SJSA1 (cell line): ENCODE measurements at regions not wholly inside any gene's neighbourhood (a gene's known extent, or its start where the extent isn't known, plus 50 kb on each side); places are given as distances from the start of the nearest gene placed in this dataset.

Experiments used
- DNase-seq, 2 experiments: peaks; one replicate each; pipeline ENCODE4 v3.0.0-alpha.2; 2015 to 2020; ENCODE audit warnings: low spot score in 2 of 2, low read depth in 1 of 2
- H3K27ac ChIP-seq: fragments of 250-450 bp; sonication (Bioruptor Pico); 2 replicates; pipeline ENCODE4 v1.5.1; 2020; ENCODE audit warnings: mild to moderate bottlenecking, moderate library complexity
- H3K27me3 ChIP-seq: fragments of 250-450 bp; sonication (Bioruptor Pico); replicated peaks from 2 replicates; pipeline ENCODE4 v1.5.1; 2020; ENCODE audit warnings: mild to moderate bottlenecking, moderate library complexity
- H3K36me3 ChIP-seq: fragments of 250-450 bp; sonication (Bioruptor Pico); 2 replicates; pipeline ENCODE4 v1.5.1; 2020; ENCODE audit warnings: mild to moderate bottlenecking
- H3K4me1 ChIP-seq: fragments of 250-450 bp; sonication (Bioruptor Pico); replicated peaks from 2 replicates; pipeline ENCODE4 v1.6.1; 2021; ENCODE audit warnings: mild to moderate bottlenecking
- H3K4me3 ChIP-seq: fragments of 250-450 bp; sonication (Bioruptor Pico); 2 replicates; pipeline ENCODE4 v1.5.1; 2020; ENCODE audit warnings: mild to moderate bottlenecking
- H3K9me3 ChIP-seq: fragments of 250-450 bp; sonication (Bioruptor Pico); replicated peaks from 2 replicates; pipeline ENCODE4 v1.5.1; 2020; ENCODE audit warnings: mild to moderate bottlenecking

DNA sequence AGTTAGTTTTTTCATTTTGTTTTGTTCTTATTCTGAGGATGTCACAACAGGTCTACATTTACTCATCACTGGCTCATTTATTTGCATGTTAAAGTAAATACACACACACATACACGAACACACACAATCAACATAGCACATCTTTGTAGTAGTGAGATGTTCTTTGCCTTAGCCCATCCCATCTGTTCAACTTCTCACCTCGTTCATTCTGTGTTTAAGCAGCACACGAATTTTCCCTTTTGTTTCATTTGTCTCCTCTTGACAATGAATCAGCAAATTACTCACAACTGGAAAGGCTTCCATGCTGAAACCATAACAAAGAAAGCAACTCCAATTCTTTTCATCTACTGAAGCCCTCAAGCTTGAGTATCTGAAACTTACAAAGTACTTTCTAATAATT lies 133.3 kb upstream of the CHRM3 start:
- H3K4me1 ChIP-seq, result no peaks in the 10 kb centered on the region
- no peaks in the 10 kb centered on the region for H3K27me3 ChIP-seq
- H3K9me3 ChIP-seq, result peaks cover 5% of the 10 kb centered on the region; the same call in 1 of the 2 replicates
- H3K27ac ChIP-seq, result no peak overlapping the region
- DNase-seq, result no peak
- no peak overlapping the region for H3K4me3 ChIP-seq
- no peaks in the 10 kb centered on the region for H3K36me3 ChIP-seq

DNA sequence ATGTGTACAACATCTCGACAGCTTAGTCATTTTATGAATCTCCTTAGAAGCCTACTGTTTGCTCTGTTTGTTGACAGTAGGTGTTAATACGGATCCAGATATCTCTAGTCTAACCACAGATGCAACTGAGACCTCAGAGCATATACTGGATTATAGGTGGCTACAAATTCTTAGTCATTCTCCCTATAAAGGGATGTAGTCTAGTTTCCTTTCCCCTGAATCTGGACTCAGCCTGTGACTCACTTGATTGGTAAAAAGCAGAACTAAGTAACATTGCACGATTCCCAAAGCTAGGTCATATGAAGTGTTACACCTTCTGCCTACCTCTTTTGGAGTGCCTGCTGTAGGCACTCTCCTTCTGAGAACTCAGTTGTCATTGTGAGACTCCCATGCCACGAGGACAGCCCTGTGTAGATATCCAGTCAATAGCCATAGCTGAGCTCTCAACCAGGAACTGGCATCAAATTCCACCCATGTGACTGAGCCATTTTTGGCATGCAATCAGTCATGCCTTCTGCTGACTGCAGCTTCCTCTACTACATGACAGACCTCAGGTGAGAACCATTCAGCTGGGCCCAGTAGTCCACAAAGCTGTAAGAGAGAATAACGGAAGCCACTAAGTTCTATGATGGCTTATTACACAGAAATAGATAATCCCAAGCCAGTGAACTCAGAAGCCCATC lies 135.9 kb upstream of the CHRM3 start:
- no peaks in the 10 kb centered on the region for H3K36me3 ChIP-seq

GRCh38 chr1:239247285-239247684 lies 139.1 kb upstream of the CHRM3 start:
- Histone ChIP-seq H3K4me1 (no peaks in the 10 kb centered on the region), H3K27me3 (no peaks in the 10 kb centered on the region), H3K9me3 (peaks cover 7% of the 10 kb centered on the region), H3K36me3 (no peaks in the 10 kb centered on the region), H3K4me3 (no peak overlapping the region), H3K27ac (no peak overlapping the region)
- DNase-seq, result no peak

More for the DNA sequence above, 135.9 kb upstream of the CHRM3 start:
- DNase-seq, result no peak
- Histone ChIP-seq H3K27ac (no peak overlapping the region), H3K4me3 (no peak overlapping the region), H3K4me1 (no peaks in the 10 kb centered on the region), H3K27me3 (no peaks in the 10 kb centered on the region), H3K9me3 (peaks cover 5% of the 10 kb centered on the region; the same call in 1 of the 2 replicates)

GRCh38 chr1:239244084-239244483 lies 142.3 kb upstream of the CHRM3 start:
- no peak for DNase-seq
- Histone ChIP-seq H3K9me3 (peaks cover 3% of the 10 kb centered on the region), H3K27ac (no peak overlapping the region), H3K4me3 (no peak overlapping the region), H3K27me3 (no peaks in the 10 kb centered on the region), H3K4me1 (no peaks in the 10 kb centered on the region), H3K36me3 (no peaks in the 10 kb centered on the region)

DNA sequence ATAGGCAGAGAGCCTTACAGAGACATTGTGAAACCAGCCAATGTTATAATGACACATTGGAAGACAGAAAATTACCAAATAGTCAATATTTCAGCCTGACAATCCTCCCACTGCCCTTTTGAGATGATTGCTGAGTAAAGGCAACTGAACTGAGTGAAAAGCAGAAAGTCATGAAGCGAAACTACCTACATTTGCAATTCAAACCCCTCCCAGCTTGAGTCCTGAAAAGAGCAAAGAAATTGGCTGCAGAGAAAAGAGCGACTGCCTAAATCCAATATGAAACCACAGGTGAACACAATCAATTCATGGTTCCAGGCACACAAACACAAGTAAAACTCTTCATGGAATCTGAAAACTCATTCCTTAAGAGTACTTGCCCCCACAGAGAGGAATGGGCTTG lies 143.4 kb upstream of the CHRM3 start:
- DNase-seq, result no peak
- no peak overlapping the region for H3K4me3 ChIP-seq
- H3K27ac ChIP-seq, result no peak overlapping the region
- H3K36me3 ChIP-seq, result no peaks in the 10 kb centered on the region
- no peaks in the 10 kb centered on the region for H3K4me1 ChIP-seq
- peaks cover 10% of the 10 kb centered on the region for H3K9me3 ChIP-seq
- H3K27me3 ChIP-seq, result no peaks in the 10 kb centered on the region

DNA sequence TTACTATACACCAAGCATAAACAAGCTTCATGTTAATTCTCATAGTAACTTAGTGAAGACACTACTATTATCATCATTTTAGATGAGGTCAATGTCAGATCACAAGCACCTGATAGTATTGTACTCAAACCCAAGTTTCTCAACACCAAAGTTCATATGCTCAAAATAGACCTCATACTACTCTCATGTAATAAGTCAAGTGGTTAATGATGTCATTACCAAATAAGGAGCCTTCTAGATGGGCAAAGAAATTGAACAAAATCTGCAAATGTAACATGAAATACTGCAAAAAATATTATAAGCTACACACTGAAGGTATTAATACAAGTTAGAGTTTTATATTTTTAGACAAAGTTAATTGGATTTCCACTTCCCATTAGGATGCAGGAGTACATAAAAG lies 144.0 kb upstream of the CHRM3 start:
- Histone ChIP-seq H3K27ac (no peak overlapping the region), H3K36me3 (no peaks in the 10 kb centered on the region), H3K4me3 (no peak overlapping the region), H3K9me3 (peaks cover 10% of the 10 kb centered on the region), H3K4me1 (no peaks in the 10 kb centered on the region), H3K27me3 (no peaks in the 10 kb centered on the region)
- DNase-seq, result no peak

DNA sequence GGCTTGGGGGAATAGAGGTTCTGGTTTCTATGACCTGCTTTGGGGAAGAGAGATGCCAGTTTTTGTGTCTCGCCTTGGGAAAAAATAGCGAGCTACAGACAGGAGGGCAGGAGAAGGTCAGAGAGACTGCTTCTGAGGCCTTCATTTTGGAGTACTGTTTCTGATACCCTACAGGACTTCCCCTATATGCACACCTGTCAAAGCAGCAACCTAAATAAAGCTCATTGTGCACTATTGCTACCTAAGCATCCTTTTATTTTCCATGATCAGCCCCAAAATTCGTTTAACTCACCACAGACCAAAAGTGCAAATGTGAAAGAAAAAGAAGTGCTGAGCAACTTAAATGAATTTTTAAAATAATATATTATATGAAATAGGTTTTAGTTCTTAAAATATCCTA lies 145.6 kb upstream of the CHRM3 start:
- no peak overlapping the region for H3K4me3 ChIP-seq
- no peak overlapping the region for H3K27ac ChIP-seq
- H3K36me3 ChIP-seq, result no peaks in the 10 kb centered on the region
- no peaks in the 10 kb centered on the region for H3K27me3 ChIP-seq
- no peaks in the 10 kb centered on the region for H3K4me1 ChIP-seq
- H3K9me3 ChIP-seq, result peaks cover 10% of the 10 kb centered on the region
- DNase-seq, result no peak

- DNase-seq, result no peak
- H3K36me3 ChIP-seq, result no peaks in the 10 kb centered on the region
- H3K9me3 ChIP-seq, result peaks cover 10% of the 10 kb centered on the region
- no peaks in the 10 kb centered on the region for H3K27me3 ChIP-seq
- H3K27ac ChIP-seq, result no peak overlapping the region
- no peak overlapping the region for H3K4me3 ChIP-seq
- no peaks in the 10 kb centered on the region for H3K4me1 ChIP-seq
These were observed 146.8 kb upstream of the CHRM3 start for GRCh38 chr1:239239529-239239928.

GRCh38 chr1:239237912-239238311 lies 148.5 kb upstream of the CHRM3 start:
- Histone ChIP-seq H3K4me1 (no peaks in the 10 kb centered on the region), H3K9me3 (peaks cover 10% of the 10 kb centered on the region), H3K36me3 (no peaks in the 10 kb centered on the region), H3K4me3 (no peak overlapping the region), H3K27me3 (no peaks in the 10 kb centered on the region), H3K27ac (no peak overlapping the region)
- no peak for DNase-seq

- DNase-seq, result no peak
- H3K27ac ChIP-seq, result no peak overlapping the region
- no peaks in the 10 kb centered on the region for H3K36me3 ChIP-seq
- H3K27me3 ChIP-seq, result no peaks in the 10 kb centered on the region
- 0 out of 2 replicates have a peak, but pooled peaks cover 6% of the 10 kb centered on the region for H3K9me3 ChIP-seq
- H3K4me3 ChIP-seq, result no peak overlapping the region
- H3K4me1 ChIP-seq, result no peaks in the 10 kb centered on the region
These were observed 152.7 kb upstream of the CHRM3 start for GRCh38 chr1:239233626-239234025.

DNA sequence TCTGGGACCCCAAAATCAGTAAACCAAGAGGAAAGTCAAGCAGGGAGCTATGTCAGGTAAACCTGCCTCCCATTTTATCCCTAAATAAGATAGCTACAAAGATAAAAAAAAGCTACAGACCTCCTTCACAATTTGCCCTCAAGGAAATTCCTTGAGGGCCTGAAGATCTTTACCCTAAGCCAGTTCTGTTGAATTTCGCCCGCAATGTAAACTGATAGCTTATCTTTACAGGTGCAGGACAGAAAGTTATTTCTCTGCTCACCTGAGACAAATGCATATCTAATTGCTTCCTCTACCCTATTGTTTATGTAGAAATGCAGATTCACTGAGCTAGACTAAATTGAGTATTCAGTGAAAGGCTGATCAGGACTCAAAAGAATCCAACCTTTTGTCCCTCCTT lies 153.4 kb upstream of the CHRM3 start:
- no peaks in the 10 kb centered on the region for H3K4me1 ChIP-seq
- no peaks in the 10 kb centered on the region for H3K9me3 ChIP-seq
- H3K4me3 ChIP-seq, result no peak overlapping the region
- no peaks in the 10 kb centered on the region for H3K27me3 ChIP-seq
- H3K36me3 ChIP-seq, result no peaks in the 10 kb centered on the region
- DNase-seq, result no peak
- H3K27ac ChIP-seq, result no peak overlapping the region

DNA sequence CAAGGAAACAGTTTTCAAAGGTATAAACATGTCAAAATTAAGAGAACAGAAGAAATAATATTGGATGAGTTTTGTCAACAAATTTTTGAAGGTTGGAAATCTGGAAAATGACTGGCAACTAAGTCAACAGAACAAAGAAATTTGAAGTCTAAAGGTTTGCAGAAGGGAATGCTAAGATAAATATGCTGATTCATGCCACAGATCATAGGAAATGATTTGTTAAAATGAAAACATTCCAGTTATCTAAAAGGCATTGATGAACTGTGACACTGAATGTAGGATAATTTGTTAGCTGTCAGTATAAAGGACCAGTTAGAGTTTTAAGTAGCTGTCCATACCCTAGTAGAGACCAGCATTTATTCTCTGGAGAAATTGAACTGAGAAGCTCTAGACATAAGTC lies 157.9 kb upstream of the CHRM3 start:
- H3K9me3 ChIP-seq, result peaks cover 2% of the 10 kb centered on the region
- H3K4me3 ChIP-seq, result no peak overlapping the region
- no peak overlapping the region for H3K27ac ChIP-seq
- DNase-seq, result no peak
- no peaks in the 10 kb centered on the region for H3K27me3 ChIP-seq
- H3K36me3 ChIP-seq, result no peaks in the 10 kb centered on the region
- H3K4me1 ChIP-seq, result no peaks in the 10 kb centered on the region

GRCh38 chr1:239225396-239225795 lies 161.0 kb upstream of the CHRM3 start:
- Histone ChIP-seq H3K27me3 (no peaks in the 10 kb centered on the region), H3K36me3 (no peaks in the 10 kb centered on the region), H3K4me1 (no peaks in the 10 kb centered on the region), H3K4me3 (no peak overlapping the region), H3K27ac (no peak overlapping the region), H3K9me3 (peaks cover 4% of the 10 kb centered on the region)
- no peak for DNase-seq

- H3K36me3 ChIP-seq, result no peaks in the 10 kb centered on the region
- H3K9me3 ChIP-seq, result peaks cover 4% of the 10 kb centered on the region
- no peak for DNase-seq
- H3K4me3 ChIP-seq, result no peak overlapping the region
- no peaks in the 10 kb centered on the region for H3K27me3 ChIP-seq
- no peak overlapping the region for H3K27ac ChIP-seq
- no peaks in the 10 kb centered on the region for H3K4me1 ChIP-seq
These were observed 162.3 kb upstream of the CHRM3 start for GRCh38 chr1:239224100-239224499.

DNA sequence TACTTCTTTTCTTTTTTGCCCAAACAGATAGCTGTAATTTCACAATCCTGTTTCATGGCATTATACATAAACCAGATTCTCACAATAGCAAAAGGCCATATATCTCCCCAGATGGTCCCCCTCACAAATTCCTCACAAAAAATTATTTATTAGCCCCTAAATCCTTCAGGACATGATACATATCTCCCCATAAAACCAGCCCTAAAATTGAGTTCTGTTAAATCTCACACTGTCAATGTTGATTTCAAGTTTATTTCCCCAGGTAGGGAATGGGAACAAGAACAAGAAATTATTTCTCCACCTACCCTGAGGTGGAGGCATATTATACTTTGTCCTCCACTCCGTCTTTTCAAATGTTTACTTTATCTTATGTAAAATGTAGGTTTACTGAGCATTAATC lies 163.4 kb upstream of the CHRM3 start:
- H3K36me3 ChIP-seq, result no peaks in the 10 kb centered on the region
- no peaks in the 10 kb centered on the region for H3K4me1 ChIP-seq
- no peak for DNase-seq
- no peak overlapping the region for H3K4me3 ChIP-seq
- no peak overlapping the region for H3K27ac ChIP-seq
- peaks cover 4% of the 10 kb centered on the region for H3K9me3 ChIP-seq
- no peaks in the 10 kb centered on the region for H3K27me3 ChIP-seq
